HG03432 (cell line): ENCODE measurements at regions not wholly inside any gene's neighbourhood (a gene's known extent, or its start where the extent isn't known, plus 50 kb on each side); places are given as distances from the start of the nearest gene placed in this dataset.
A peak's percentile ranks its signal among the peaks of the same experiment; 100 is the strongest.

ENCODE experiments used
- ATAC-seq: cut with Tn5 transposase; IDR thresholded peaks from one replicate; pipeline ENCODE4 v1.9.1; 2021; ENCODE audit warnings: mild to moderate bottlenecking, moderate library complexity; ENCODE audit not compliant: unreplicated experiment

- no peak for ATAC-seq
Measured at GRCh38 chr20:11539450-11539849, 378.2 kb upstream of the BTBD3 start.

GRCh38 chr20:11540558-11540957 is 377.1 kb upstream of the BTBD3 start:
- no peak for ATAC-seq

GRCh38 chr20:11542645-11543044 is 375.0 kb upstream of the BTBD3 start:
- ATAC-seq, result no peak

GRCh38 chr20:11544029-11544678 is 373.5 kb upstream of the BTBD3 start:
- ATAC-seq, result peak; percentile 74

GRCh38 chr20:11546939-11547338 is 370.8 kb upstream of the BTBD3 start:
- ATAC-seq, result no peak

GRCh38 chr20:11549172-11550103 is 368.3 kb upstream of the BTBD3 start:
- no peak for ATAC-seq

GRCh38 chr20:11550657-11551338 is 366.9 kb upstream of the BTBD3 start:
- no peak for ATAC-seq

- ATAC-seq, result no peak
Measured at GRCh38 chr20:11551479-11551878, 366.2 kb upstream of the BTBD3 start.

- no peak for ATAC-seq
Measured at GRCh38 chr20:11553603-11554002, 364.1 kb upstream of the BTBD3 start.

GRCh38 chr20:11555510-11555909 is 362.2 kb upstream of the BTBD3 start:
- no peak for ATAC-seq

- no peak for ATAC-seq
Measured at GRCh38 chr20:11556410-11556809, 361.3 kb upstream of the BTBD3 start.

- ATAC-seq, result no peak
Measured at GRCh38 chr20:11564491-11564890, 353.2 kb upstream of the BTBD3 start.

GRCh38 chr20:11569163-11569562 is 348.5 kb upstream of the BTBD3 start:
- ATAC-seq, result no peak

- no peak for ATAC-seq
Measured at GRCh38 chr20:11573507-11573906, 344.2 kb upstream of the BTBD3 start.

- no peak for ATAC-seq
Measured at GRCh38 chr20:11581271-11581670, 336.4 kb upstream of the BTBD3 start.

GRCh38 chr20:11582060-11582459 is 335.6 kb upstream of the BTBD3 start:
- ATAC-seq, result no peak

- ATAC-seq, result no peak
Measured at GRCh38 chr20:11585752-11586352, 331.8 kb upstream of the BTBD3 start.

GRCh38 chr20:11588875-11589274 is 328.8 kb upstream of the BTBD3 start:
- ATAC-seq, result no peak

- ATAC-seq, result no peak
Measured at GRCh38 chr20:11591965-11592364, 325.7 kb upstream of the BTBD3 start.

GRCh38 chr20:11604339-11604738 is 313.4 kb upstream of the BTBD3 start:
- ATAC-seq, result no peak

- no peak for ATAC-seq
Measured at GRCh38 chr20:11607047-11607446, 310.6 kb upstream of the BTBD3 start.
